GM12874 (cell line): ENCODE measurements at regions not wholly inside any gene's neighbourhood (a gene's known extent, or its start where the extent isn't known, plus 50 kb on each side); places are given as distances from the start of the nearest gene placed in this dataset.

Experiments
- CTCF ChIP-seq: IDR thresholded peaks from 2 replicates; pipeline ENCODE4 v1.5.1; 2011; ENCODE audit warnings: low read depth, mild to moderate bottlenecking, control low read depth, low read length, moderate library complexity; ENCODE audit not compliant: insufficient read depth

DNA sequence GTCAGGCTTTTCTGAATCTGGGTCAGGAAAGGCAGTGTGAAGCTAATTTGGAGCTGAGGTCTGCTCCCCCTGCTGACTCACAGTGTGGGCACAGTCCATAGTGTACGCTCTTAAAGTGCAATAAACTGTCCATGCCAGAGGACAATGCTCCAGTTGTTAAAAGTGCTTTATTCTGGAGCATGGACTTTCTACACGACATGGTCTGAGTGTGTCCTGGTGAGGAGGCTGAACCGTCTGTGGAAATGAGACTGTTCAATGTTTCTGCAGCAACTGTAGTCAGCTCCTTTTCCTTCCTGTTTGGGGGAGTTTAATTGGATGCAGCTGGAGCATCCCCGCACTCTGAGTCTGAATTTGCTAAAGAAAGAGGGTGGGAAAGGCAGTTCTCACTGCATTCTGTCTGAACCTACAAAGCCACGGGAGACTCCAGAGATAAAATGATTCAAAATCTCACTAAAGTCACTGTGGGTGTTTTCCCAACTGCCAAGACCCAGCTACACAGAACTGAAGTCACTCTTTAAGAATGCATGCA, 110.2 kb upstream of the TRIB2 start:
- no peak for TF ChIP-seq CTCF

- no peak for TF ChIP-seq CTCF
These were observed 108.8 kb upstream of the TRIB2 start for GRCh38 chr2:12607971-12608370.

DNA sequence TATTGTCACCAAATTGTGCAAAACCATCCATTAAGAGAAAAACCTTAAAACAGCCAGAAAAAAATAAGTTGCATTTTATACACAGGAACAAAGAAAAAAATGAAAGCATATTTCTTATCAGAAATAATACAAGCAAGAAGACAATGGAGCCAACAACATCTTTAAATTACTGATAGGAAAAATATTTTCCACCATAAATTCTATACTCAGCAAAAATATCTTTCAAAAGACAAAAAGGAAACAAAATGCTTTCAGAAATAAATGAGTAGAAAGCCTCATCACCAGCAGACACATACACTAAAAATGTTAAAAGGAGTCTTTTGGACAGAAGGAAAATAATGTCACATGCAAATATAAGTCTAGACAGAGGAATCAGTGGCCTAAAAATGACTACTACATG, 106.4 kb upstream of the TRIB2 start:
- TF ChIP-seq CTCF: no peak

- no peak for TF ChIP-seq CTCF
These were observed 104.6 kb upstream of the TRIB2 start for GRCh38 chr2:12612168-12612567.

DNA sequence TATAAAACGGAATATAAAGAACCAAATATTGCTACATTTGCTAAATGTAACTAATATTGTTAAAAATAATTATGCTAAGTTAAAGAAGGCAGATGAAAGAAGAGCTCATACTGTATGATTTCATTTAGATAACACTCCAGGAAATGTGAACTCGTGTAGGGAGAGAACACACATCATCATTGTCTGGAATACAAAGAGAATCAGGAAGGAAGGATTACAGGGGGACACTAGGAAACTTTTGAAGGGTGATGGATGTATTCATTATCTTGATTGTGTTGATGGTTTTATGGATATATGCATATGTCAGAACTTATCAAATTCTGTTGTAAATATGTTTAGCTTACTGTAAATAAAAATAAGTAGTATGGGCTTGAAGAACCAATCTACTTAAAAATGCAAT, 104.1 kb upstream of the TRIB2 start:
- no peak for TF ChIP-seq CTCF

DNA sequence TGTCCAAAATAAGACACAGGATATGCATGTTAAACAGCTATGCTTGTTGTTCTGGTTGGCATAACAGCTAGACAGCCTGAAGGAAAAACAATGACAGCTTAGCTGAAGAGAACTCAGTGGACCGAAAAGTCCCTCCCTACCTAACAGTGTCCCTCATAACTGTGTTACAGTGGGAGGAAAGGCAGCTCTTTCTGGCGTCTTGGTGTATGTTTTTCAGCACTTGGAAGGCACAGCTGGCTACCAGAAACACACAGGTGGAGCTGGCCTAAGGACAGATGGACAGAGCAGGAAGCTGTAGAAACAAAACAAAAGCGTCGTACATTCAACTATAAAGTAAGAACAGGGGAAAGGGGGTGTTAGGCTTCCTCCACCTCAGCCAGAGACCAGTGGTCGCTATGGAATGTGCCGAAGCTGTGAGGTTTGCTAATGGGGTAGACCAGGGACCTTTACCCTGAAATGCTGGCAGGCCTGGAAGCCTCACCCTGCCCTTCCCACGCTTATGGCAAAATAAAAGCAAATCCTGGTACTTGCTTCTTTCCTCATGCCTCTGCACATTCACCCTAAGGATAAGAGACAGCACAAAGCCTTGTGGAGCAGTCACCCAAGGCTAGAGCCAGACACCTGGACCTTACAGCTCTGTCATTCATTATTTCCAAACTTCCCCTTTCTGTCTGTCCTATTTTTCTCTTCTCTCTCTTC, 103.5 kb upstream of the TRIB2 start:
- no peak for TF ChIP-seq CTCF

- TF ChIP-seq CTCF: no peak
These were observed 101.2 kb upstream of the TRIB2 start for GRCh38 chr2:12615509-12615908.
